Left lung (tissue), 4 donors: ENCODE measurements at regions not wholly inside any gene's neighbourhood (a gene's known extent, or its start where the extent isn't known, plus 50 kb on each side); places are given as distances from the start of the nearest gene placed in this dataset.

Source experiments
- ATAC-seq: fragments of 200-7000 bp; cut with Tn5 transposase; one replicate; pipeline ENCODE4 v1.9.1; 2020; ENCODE audit warnings: moderate library complexity
- DNase-seq, 4 donors: peaks; one replicate each; pipeline ENCODE4 v3.0.0-alpha.2; 2013 to 2020
- H3K27ac ChIP-seq, 2 donors: fragments of 200-600 bp; sonication (generic) in 1 of 2; one replicate each; pipeline versions ENCODE4 v1.5.0 to v1.8.0; 2020 to 2021
- H3K27me3 ChIP-seq, 2 donors: fragments of 200-600 bp; sonication (generic) in 1 of 2; one replicate each; pipeline versions ENCODE4 v1.5.0 to v1.8.0; 2020 to 2021
- H3K36me3 ChIP-seq, 2 donors: fragments of 200-600 bp; sonication (generic) in 1 of 2; one replicate each; pipeline versions ENCODE4 v1.5.0 to v1.8.0; 2020 to 2021
- H3K4me1 ChIP-seq, 2 donors: fragments of 200-600 bp; one replicate each; pipeline ENCODE4 v1.8.0; 2021
- H3K4me3 ChIP-seq, 2 donors: fragments of 200-600 bp; sonication (generic) in 1 of 2; one replicate each; pipeline versions ENCODE4 v1.5.0 to v1.8.0; 2020 to 2021; ENCODE audit warnings: mild to moderate bottlenecking in 1 of 2
- H3K9me3 ChIP-seq, 2 donors: fragments of 200-600 bp; sonication (generic) in 1 of 2; one replicate each; pipeline versions ENCODE4 v1.5.0 to v1.8.0; 2020 to 2021
- intact Hi-C, 2 donors: fragments of 100-400 bp; cut with DNase I; formaldehyde crosslinking; loops; one replicate each; pipeline versions ENCODE4 v1.11.2 to v1.14.2; 2022
- TF ChIP-seq, protein P1 (sequence below), 2 donors: fragments of 200-600 bp; sonication (generic) in 1 of 2; IDR thresholded peaks; one replicate each; pipeline versions ENCODE4 v1.5.0 to v1.8.0; 2021; ENCODE audit warnings: antibody characterized with exemption in 2 of 2
- donor health status: DM: no; HTN: yes; CAD: no.
- donor health status: DM: no; HTN: no; CAD: no.

DNA sequence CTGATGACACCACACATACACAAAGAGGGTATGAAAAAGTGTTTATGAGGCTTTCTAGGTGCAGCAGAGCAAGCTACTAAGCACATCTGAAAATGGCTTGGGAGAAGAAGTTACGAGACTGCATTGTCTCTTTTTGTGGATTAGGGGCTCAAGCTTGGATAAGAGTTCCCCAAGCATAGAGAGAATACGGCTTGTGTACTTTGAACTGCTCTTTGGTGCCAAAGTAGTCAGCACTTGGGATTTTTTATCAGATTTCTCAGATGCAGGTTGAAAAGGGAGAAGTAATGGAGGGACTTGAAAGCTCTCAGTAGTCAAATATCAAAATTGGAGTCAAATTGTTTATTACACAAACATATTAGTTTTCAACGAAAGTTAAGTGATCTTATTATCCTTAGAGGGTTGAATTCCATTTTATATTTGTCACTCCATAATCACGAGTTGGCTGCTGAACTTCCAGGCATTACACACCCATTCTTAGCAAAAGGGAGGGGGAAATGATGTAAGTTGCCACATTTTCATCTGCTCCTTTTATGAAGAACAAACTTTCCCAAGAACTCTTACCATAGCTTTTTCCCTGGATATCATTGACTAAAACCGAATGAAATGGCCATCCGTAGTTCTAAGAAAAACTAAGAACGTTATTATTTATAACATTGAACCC is 1904.9 kb downstream of the PCDH7 start:
- intact Hi-C loops: no loop called here
- TF ChIP-seq, protein P1, sequence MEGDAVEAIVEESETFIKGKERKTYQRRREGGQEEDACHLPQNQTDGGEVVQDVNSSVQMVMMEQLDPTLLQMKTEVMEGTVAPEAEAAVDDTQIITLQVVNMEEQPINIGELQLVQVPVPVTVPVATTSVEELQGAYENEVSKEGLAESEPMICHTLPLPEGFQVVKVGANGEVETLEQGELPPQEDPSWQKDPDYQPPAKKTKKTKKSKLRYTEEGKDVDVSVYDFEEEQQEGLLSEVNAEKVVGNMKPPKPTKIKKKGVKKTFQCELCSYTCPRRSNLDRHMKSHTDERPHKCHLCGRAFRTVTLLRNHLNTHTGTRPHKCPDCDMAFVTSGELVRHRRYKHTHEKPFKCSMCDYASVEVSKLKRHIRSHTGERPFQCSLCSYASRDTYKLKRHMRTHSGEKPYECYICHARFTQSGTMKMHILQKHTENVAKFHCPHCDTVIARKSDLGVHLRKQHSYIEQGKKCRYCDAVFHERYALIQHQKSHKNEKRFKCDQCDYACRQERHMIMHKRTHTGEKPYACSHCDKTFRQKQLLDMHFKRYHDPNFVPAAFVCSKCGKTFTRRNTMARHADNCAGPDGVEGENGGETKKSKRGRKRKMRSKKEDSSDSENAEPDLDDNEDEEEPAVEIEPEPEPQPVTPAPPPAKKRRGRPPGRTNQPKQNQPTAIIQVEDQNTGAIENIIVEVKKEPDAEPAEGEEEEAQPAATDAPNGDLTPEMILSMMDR (IDR thresholded peaks at IDR 0.05): no peak
- peak overlapping the region in 1 of 2 donors; percentile 28 for H3K27ac ChIP-seq
- H3K9me3 ChIP-seq: peaks cover 0 to 23% of the 10 kb centered on the region in 2 donors
- H3K4me3 ChIP-seq: no peak overlapping the region
- H3K27me3 ChIP-seq: no peaks in the 10 kb centered on the region
- H3K4me1 ChIP-seq: no peaks in the 10 kb centered on the region
- DNase-seq (no peak), ATAC-seq (peak; percentile 80)
- no peaks in the 10 kb centered on the region for H3K36me3 ChIP-seq

DNA sequence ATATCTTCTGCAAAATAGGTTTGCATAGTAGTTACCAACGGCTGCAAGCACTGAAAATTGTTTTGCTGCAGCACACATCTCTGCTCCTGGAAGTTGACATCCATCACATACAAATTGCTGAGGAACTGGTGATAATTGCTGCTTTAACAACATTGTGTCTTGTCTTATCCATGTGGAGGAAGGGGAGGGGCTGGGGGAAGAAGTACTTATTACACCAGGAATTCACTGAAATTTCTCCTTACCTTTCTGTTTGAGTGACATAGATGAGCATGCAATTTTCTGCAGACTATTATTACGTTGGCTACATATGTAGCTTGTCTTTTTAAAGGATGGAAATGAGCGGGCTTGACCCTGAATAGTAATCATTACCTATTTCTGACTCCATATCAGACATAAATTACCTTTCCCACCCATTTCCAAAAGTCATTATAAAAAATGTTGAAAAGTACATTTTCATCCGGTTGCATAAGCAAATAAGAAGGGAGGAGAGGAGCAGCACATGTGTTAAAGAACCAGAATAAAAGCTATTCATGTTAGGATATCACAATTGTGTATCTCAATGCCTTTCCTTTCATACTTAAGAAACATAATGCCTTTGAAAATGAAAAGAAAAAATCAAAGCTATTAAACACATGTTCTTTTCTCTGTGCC is 1905.6 kb downstream of the PCDH7 start:
- DNase-seq (no peak), ATAC-seq (no peak)
- Histone ChIP-seq H3K9me3 (peaks cover 0 to 23% of the 10 kb centered on the region in 2 donors), H3K4me3 (no peak overlapping the region), H3K27me3 (no peaks in the 10 kb centered on the region), H3K36me3 (no peaks in the 10 kb centered on the region), H3K4me1 (no peaks in the 10 kb centered on the region), H3K27ac (no peak overlapping the region)
- TF ChIP-seq, protein P1 (IDR thresholded peaks at IDR 0.05): no peak
- intact Hi-C loops: no loop called here

DNA sequence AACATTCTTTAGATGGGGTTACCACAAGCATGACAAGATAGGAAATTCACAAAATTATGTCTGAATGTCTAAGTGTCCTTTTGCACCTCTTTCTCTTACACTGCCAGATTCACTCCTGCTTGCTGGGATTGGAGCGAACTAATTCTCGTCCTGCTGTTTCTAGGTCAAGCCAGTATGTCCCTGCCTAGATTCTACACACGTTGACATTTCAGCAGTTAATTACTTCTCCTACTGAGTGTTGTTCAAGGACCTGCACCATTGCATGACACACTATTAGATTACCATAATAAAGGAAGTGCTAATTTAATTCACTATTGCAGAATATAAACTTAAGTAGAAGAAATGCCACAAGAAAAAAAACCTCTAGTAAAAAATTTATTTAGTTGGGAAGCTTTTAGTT is 1911.7 kb downstream of the PCDH7 start:
- no peak overlapping the region for H3K27ac ChIP-seq
- H3K4me3 ChIP-seq: no peak overlapping the region
- H3K36me3 ChIP-seq: no peaks in the 10 kb centered on the region
- DNase-seq (no peak), ATAC-seq (no peak)
- intact Hi-C loops: no loop called here
- H3K27me3 ChIP-seq: no peaks in the 10 kb centered on the region
- TF ChIP-seq, protein P1 (IDR thresholded peaks at IDR 0.05): no peak
- H3K9me3 ChIP-seq: peaks cover 0 to 32% of the 10 kb centered on the region in 2 donors
- H3K4me1 ChIP-seq: no peaks in the 10 kb centered on the region

DNA sequence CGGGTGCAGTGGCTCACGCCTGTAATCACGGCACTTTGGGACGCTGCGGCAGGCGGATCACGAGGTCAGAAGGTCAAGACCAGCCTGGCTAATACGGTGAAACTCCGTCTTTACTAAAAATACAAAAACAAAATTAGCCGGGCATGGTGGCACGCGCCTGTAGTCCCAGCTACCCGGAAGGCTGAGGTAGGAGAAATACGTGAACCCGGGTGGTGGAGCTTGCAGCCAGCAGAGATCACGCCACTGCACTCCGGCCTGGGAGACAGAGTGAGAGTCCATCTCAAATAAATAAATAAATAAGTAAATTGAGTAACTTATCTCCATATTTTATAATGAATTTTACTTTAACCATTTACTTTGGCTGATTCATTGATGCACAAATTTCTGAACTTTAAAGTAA is 1913.3 kb downstream of the PCDH7 start:
- no peak for ATAC-seq
- intact Hi-C loops: no loop called here

DNA sequence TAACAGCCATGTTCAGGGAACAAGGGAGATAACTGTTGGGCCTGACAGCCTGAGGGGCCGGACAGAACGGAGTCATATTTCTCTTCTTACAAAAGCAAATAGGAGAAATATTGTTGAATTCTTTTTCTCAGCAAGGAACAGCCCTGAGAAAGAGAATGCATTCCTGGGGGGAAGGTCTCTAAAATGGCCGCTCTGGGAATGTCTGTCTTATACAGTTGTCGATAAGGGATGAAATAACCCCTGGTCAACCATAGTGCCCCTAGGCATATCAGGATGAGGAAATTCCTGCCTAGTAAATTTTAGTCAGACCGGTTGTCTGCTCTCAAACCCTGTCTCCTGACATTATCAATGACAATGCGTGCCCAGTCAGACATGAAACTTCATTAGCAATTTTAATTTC is 1925.5 kb downstream of the PCDH7 start:
- Histone ChIP-seq H3K36me3 (no peaks in the 10 kb centered on the region), H3K9me3 (peaks cover 0 to 40% of the 10 kb centered on the region in 2 donors), H3K27ac (no peak overlapping the region), H3K4me1 (no peaks in the 10 kb centered on the region), H3K4me3 (no peak overlapping the region), H3K27me3 (no peaks in the 10 kb centered on the region)
- DNase-seq: no peak
- TF ChIP-seq, protein P1 (IDR thresholded peaks at IDR 0.05): no peak
- intact Hi-C loops: no loop called here
- ATAC-seq: no peak

More for the DNA sequence above, 1913.3 kb downstream of the PCDH7 start:
- peaks cover 0 to 19% of the 10 kb centered on the region in 2 donors for H3K9me3 ChIP-seq
- H3K27ac ChIP-seq: no peak overlapping the region
- no peaks in the 10 kb centered on the region for H3K4me1 ChIP-seq
- peak in 1 of 4 donors; percentile 17 for DNase-seq
- no peaks in the 10 kb centered on the region for H3K27me3 ChIP-seq
- no peak overlapping the region for H3K4me3 ChIP-seq
- TF ChIP-seq, protein P1 (IDR thresholded peaks at IDR 0.05): no peak
- no peaks in the 10 kb centered on the region for H3K36me3 ChIP-seq
